SU-DHL-6 (cell line): ENCODE measurements at regions not wholly inside any gene's neighbourhood (a gene's known extent, or its start where the extent isn't known, plus 50 kb on each side); places are given as distances from the start of the nearest gene placed in this dataset.

Experiments
- EZH2phosphoT487 ChIP-seq: fragments of 200-600 bp; sonication (generic), shearing (Covaris generic); conservative IDR thresholded peaks from 2 replicates; pipeline ENCODE4 v1.6.1; 2018; ENCODE audit warnings: mild to moderate bottlenecking, antibody characterized with exemption, low read length, moderate library complexity, mixed read lengths
- TF ChIP-seq, protein P1 (sequence below): fragments of 200-600 bp; sonication (generic); IDR thresholded peaks from one replicate; pipeline ENCODE4 v1.5.1; 2017; ENCODE audit warnings: antibody characterized with exemption, mild to moderate bottlenecking, low read length, moderate library complexity; ENCODE audit not compliant: insufficient read depth, poor library complexity, severe bottlenecking

DNA sequence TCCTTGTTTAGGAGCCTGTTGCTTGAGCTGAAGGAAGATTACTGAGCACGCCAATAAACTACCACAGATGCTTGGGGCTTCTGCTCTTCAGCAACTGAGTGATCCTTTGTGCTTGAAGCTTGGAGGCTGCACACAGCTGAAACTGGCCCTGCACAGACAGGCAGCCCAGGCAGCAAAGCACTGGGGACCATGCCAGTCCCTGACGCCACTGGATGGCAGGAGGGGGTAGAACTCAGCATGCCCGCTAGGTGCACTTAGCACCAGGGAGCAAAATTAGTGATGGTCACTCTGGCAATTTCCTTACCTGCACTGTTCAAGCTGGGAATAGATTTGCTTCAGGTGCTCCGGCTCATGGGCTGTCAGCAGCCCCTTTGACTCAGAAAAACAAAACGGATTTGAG lies 91.5 kb downstream of the FAM50B start:
- TF ChIP-seq, protein P1, sequence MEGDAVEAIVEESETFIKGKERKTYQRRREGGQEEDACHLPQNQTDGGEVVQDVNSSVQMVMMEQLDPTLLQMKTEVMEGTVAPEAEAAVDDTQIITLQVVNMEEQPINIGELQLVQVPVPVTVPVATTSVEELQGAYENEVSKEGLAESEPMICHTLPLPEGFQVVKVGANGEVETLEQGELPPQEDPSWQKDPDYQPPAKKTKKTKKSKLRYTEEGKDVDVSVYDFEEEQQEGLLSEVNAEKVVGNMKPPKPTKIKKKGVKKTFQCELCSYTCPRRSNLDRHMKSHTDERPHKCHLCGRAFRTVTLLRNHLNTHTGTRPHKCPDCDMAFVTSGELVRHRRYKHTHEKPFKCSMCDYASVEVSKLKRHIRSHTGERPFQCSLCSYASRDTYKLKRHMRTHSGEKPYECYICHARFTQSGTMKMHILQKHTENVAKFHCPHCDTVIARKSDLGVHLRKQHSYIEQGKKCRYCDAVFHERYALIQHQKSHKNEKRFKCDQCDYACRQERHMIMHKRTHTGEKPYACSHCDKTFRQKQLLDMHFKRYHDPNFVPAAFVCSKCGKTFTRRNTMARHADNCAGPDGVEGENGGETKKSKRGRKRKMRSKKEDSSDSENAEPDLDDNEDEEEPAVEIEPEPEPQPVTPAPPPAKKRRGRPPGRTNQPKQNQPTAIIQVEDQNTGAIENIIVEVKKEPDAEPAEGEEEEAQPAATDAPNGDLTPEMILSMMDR, result no peak
- no peak for TF ChIP-seq EZH2phosphoT487
